Breast epithelium (tissue), 4 donors: ENCODE measurements at regions not wholly inside any gene's neighbourhood (a gene's known extent, or its start where the extent isn't known, plus 50 kb on each side); places are given as distances from the start of the nearest gene placed in this dataset.

Experiments
- DNase-seq, 2 donors: peaks; one replicate each; pipeline ENCODE4 v3.0.0-alpha.2; 2019; ENCODE audit warnings: low spot score in 2 of 2
- H3K27ac ChIP-seq, 2 donors: fragments of 200-600 bp; sonication (generic) in 1 of 2; one replicate each; pipeline ENCODE4 v1.5.1; 2016 to 2019; ENCODE audit warnings: mild to moderate bottlenecking in 1 of 2
- H3K27me3 ChIP-seq, 2 donors: fragments of 200-600 bp; sonication (generic) in 1 of 2; one replicate each; pipeline versions ENCODE4 v1.5.1 to v1.6.0; 2017 to 2019; ENCODE audit warnings: control low read depth in 1 of 2, mild to moderate bottlenecking in 1 of 2
- H3K36me3 ChIP-seq: fragments of 200-600 bp; one replicate; pipeline ENCODE4 v1.5.1; 2019
- H3K4me1 ChIP-seq, 2 donors: fragments of 200-600 bp; sonication (generic); one replicate each; pipeline ENCODE4 v1.5.1; 2016 to 2019; ENCODE audit warnings: control low read depth in 1 of 2
- H3K4me3 ChIP-seq, 3 donors: fragments of 200-600 bp; sonication (generic); 1 replicate in 2 of 3; 2 replicates in 1 of 3; pipeline ENCODE4 v1.5.1; 2016 to 2019; ENCODE audit warnings: mild to moderate bottlenecking in 3 of 3, moderate library complexity in 2 of 3
- H3K9me3 ChIP-seq, 2 donors: fragments of 200-600 bp; sonication (generic) in 1 of 2; one replicate each; pipeline ENCODE4 v1.5.1; 2016 to 2019; ENCODE audit warnings: control low read depth in 1 of 2
- CTCF ChIP-seq, 3 donors: fragments of 450-650 bp; IDR thresholded peaks; one replicate each; pipeline ENCODE4 v1.5.1; 2016 to 2017; ENCODE audit warnings: antibody characterized with exemption in 3 of 3, mild to moderate bottlenecking in 3 of 3, moderate library complexity in 3 of 3
- POLR2A ChIP-seq: fragments of 450-650 bp; IDR thresholded peaks from one replicate; pipeline ENCODE4 v1.6.1; 2016; ENCODE audit warnings: antibody characterized with exemption, mild to moderate bottlenecking, moderate library complexity
- POLR2AphosphoS5 ChIP-seq, 3 donors: sonication (generic); formaldehyde crosslinking; IDR thresholded peaks; one replicate each; pipeline ENCODE4 v1.6.1; 2017; ENCODE audit warnings: antibody characterized with exemption in 3 of 3
- intact Hi-C: fragments of 100-400 bp; cut with DNase I; formaldehyde crosslinking; loops from one replicate; pipeline ENCODE4 v1.15.1; 2023; ENCODE audit warnings: low total_unique reads

DNA sequence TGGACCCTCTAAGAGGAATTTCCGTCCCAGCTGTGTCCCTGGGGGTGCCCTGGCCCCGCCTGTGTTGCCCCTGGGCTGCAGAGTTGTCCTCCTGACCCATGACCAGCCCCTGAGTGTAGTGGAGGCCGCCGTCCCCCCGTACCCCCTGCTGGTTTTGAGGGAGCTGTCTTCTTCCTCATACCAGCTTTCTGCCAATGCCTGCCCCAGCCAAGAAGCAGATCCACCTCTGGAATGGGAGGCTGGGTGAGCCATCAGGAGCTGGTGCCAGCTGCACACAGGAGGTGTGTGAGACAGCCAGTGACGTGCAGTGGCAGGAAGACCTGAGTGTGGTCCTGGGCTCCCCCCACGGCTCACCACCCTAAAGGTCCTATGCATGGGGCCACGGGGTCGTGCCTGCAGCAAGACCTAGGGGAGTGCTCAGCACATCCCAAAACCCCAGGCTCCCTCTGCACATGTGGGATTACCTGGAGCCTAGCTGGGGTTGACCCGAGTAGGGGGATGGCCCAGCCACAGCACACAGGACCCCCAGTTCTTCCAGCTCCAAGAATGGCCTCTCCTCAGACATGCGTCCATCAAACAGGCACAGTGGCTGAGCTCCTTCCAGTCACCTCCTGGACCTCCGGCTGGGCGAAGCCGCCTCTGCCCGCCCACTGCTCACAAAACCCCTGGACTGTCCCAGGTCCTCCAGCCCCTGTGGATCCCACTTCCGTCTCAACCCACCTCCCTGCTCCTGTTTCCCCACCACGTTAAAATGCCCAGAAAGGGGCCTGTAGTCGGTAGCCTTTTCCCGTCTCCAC lies 647.6 kb downstream of the BRD1 start:
- intact Hi-C loops, result no loop called here
- H3K27ac ChIP-seq, result no peak overlapping the region
- H3K36me3 ChIP-seq, result no peaks in the 10 kb centered on the region
- H3K4me3 ChIP-seq, result no peak overlapping the region
- no peaks in the 10 kb centered on the region for H3K4me1 ChIP-seq
- no peak for TF ChIP-seq CTCF (IDR thresholded peaks at IDR 0.05)
- DNase-seq, result no peak
- no peaks in the 10 kb centered on the region for H3K9me3 ChIP-seq
- peaks cover 0 to 77% of the 10 kb centered on the region in 2 donors for H3K27me3 ChIP-seq

DNA sequence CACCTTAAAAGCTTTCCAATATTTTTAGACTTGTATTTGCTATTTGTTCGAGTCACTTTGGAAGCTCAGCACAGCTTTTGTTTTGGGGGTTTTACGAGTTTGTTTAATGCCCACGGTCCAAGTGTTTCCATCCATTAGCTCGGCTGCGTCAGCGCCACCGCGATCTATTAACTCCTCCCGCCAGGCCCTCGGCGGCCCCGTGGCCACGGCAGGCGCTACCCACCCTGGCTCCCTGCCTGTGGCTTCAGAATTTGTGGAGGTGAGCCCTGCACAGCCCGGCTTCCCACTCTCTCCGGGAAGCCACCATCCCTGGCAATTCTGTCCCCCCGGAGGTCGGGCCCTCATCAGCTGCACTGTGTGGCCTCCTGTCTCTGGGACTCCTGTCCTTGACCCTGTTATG lies 648.5 kb downstream of the BRD1 start:
- Histone ChIP-seq H3K27ac (no peak overlapping the region), H3K36me3 (no peaks in the 10 kb centered on the region), H3K27me3 (peaks cover 0 to 71% of the 10 kb centered on the region in 2 donors), H3K4me3 (no peak overlapping the region), H3K4me1 (no peaks in the 10 kb centered on the region), H3K9me3 (no peaks in the 10 kb centered on the region)
- intact Hi-C loops, result no loop called here
- DNase-seq, result no peak
- TF ChIP-seq POLR2AphosphoS5 (IDR thresholded peaks at IDR 0.05), result no peak
- no peak for TF ChIP-seq POLR2A
- TF ChIP-seq CTCF (IDR thresholded peaks at IDR 0.05), result no peak

DNA sequence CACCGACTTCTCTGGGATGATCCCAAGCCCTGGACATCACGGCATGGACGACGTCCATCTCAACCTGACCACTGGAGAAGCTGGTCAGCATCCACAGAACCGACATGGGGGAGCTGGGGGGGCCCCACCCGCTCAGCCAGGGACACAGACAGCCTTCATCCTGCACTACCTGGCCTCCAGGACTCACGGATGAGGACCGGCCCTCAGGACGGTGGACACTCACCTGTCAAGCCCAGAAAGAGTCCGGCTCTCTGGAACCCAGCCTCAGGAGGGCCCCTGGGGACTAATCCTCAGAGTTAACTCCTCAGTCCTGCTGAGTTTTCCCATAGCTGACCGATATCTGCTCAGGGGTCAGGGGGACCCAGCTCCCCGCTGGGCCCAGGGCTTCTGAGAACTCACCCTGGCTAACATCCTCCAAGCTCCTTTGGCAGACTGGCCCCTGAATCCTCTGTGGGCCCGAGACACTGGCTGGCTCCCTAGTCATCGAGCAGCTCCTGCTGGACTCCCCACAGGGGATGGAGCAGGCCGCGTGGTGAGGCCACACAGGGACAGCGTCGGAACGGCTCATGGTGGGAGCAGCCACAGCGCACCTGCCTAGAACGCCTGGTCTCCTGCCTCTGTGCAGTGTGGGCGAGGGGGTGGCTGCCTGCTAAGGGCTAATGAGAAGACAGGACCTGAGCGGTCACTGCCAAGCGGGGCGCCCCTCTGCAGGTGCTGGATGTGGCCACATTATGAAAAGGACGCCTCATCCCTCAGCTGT lies 649.2 kb downstream of the BRD1 start:
- no peak overlapping the region for H3K27ac ChIP-seq
- no peak for DNase-seq
- H3K4me3 ChIP-seq, result no peak overlapping the region
- peaks cover 0 to 64% of the 10 kb centered on the region in 2 donors for H3K27me3 ChIP-seq
- no peaks in the 10 kb centered on the region for H3K9me3 ChIP-seq
- H3K4me1 ChIP-seq, result no peaks in the 10 kb centered on the region
- intact Hi-C loops, result no loop called here
- no peaks in the 10 kb centered on the region for H3K36me3 ChIP-seq
- TF ChIP-seq POLR2AphosphoS5 (IDR thresholded peaks at IDR 0.05) (no peak), CTCF (IDR thresholded peaks at IDR 0.05) (no peak), POLR2A (no peak)

DNA sequence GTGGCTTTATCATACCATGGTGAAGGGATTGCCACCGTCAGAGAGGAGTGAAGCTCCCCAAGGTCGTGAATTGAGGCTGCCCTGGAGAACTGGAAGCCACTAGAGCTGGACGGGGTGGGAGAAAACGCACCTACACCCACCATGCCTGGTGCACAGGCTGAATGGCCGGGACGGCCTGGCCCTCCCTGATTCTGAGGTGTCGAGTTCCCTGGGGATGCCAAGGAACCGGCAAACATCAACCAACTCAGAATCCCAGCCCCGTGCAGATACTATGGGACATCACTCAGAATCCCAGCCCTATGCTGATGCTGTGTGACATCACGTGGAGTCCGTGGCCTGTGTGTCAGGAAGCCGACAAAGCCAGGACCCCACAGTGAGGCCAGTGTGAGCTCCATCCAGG lies 650.0 kb downstream of the BRD1 start:
- Histone ChIP-seq H3K36me3 (no peaks in the 10 kb centered on the region), H3K4me1 (no peaks in the 10 kb centered on the region), H3K27me3 (peaks cover 0 to 56% of the 10 kb centered on the region in 2 donors), H3K4me3 (no peak overlapping the region), H3K27ac (no peak overlapping the region), H3K9me3 (no peaks in the 10 kb centered on the region)
- no peak for DNase-seq
- no peak for TF ChIP-seq CTCF (IDR thresholded peaks at IDR 0.05)
- TF ChIP-seq POLR2AphosphoS5 (IDR thresholded peaks at IDR 0.05), result no peak
- no peak for TF ChIP-seq POLR2A
- intact Hi-C loops, result no loop called here

GRCh38 chr22:49176956-49177355 lies 650.7 kb downstream of the BRD1 start:
- peaks cover 0 to 49% of the 10 kb centered on the region in 2 donors for H3K27me3 ChIP-seq
- no peaks in the 10 kb centered on the region for H3K4me1 ChIP-seq
- no peak for DNase-seq
- TF ChIP-seq CTCF (IDR thresholded peaks at IDR 0.05), result no peak
- no peaks in the 10 kb centered on the region for H3K36me3 ChIP-seq
- peaks cover 0 to 2% of the 10 kb centered on the region in 2 donors for H3K9me3 ChIP-seq
- H3K4me3 ChIP-seq, result no peak overlapping the region
- H3K27ac ChIP-seq, result no peak overlapping the region
- intact Hi-C loops, result no loop called here
